GM23338 (cell line): ENCODE measurements at regions not wholly inside any gene's neighbourhood (a gene's known extent, or its start where the extent isn't known, plus 50 kb on each side); places are given as distances from the start of the nearest gene placed in this dataset.

Source experiments
- ATAC-seq: fragments of 200-7000 bp; cut with Tn5 transposase; 3 replicates; pipeline ENCODE4 v1.9.1; 2020
- DNase-seq: peaks from one replicate; pipeline ENCODE4 v3.0.0-alpha.2; 2015; ENCODE audit warnings: low spot score
- H2AFZ ChIP-seq: fragments of 200-600 bp; sonication (generic); 2 replicates; pipeline ENCODE4 v1.8.0; 2016; ENCODE audit warnings: antibody characterized with exemption, mild to moderate bottlenecking, moderate library complexity
- H3F3A ChIP-seq: fragments of 200-600 bp; sonication (generic); replicated peaks from 2 replicates; pipeline ENCODE4 v1.8.0; 2017; ENCODE audit warnings: antibody characterized with exemption, mixed run types, low read depth
- H3K27ac ChIP-seq: fragments of 200-600 bp; sonication (generic); 2 replicates; pipeline ENCODE4 v1.6.1; 2016; ENCODE audit warnings: low read depth
- H3K27me3 ChIP-seq: fragments of 200-600 bp; sonication (generic); 2 replicates; pipeline ENCODE4 v1.8.0; 2016; ENCODE audit warnings: mild to moderate bottlenecking, mixed run types, moderate library complexity; ENCODE audit not compliant: insufficient read depth
- H3K36me3 ChIP-seq: fragments of 200-600 bp; sonication (generic); 2 replicates; pipeline ENCODE4 v1.8.0; 2016; ENCODE audit warnings: mild to moderate bottlenecking; ENCODE audit not compliant: insufficient read depth
- H3K4me1 ChIP-seq: fragments of 200-600 bp; sonication (generic); 2 replicates; pipeline ENCODE4 v1.8.0; 2016; ENCODE audit warnings: mild to moderate bottlenecking, moderate library complexity; ENCODE audit not compliant: insufficient read depth
- H3K4me2 ChIP-seq: fragments of 200-600 bp; sonication (generic); 2 replicates; pipeline ENCODE4 v1.7.1; 2017; ENCODE audit warnings: mixed run types
- H3K4me3 ChIP-seq: fragments of 200-600 bp; sonication (generic); 2 replicates; pipeline ENCODE4 v1.6.1; 2016; ENCODE audit warnings: mixed run types
- H3K79me2 ChIP-seq: fragments of 200-600 bp; sonication (generic); replicated peaks from 2 replicates; pipeline ENCODE4 v1.8.0; 2017; ENCODE audit warnings: mild to moderate bottlenecking; ENCODE audit not compliant: insufficient read depth
- H3K9me2 ChIP-seq: fragments of 200-600 bp; sonication (generic); 2 replicates; pipeline ENCODE4 v1.8.0; 2017; ENCODE audit not compliant: insufficient read depth
- H4K20me1 ChIP-seq: fragments of 200-600 bp; sonication (generic); replicated peaks from 2 replicates; pipeline ENCODE4 v1.8.0; 2017; ENCODE audit warnings: mild to moderate bottlenecking; ENCODE audit not compliant: insufficient read depth
- H3K27ac Mint-ChIP-seq: 2 replicates; pipeline ENCODE4 v1.8.0; 2020; ENCODE audit warnings: inconsistent platforms, mild to moderate bottlenecking, moderate library complexity, mixed read lengths
- H3K27me3 Mint-ChIP-seq: 3 replicates; pipeline ENCODE4 v1.8.0; 2022; ENCODE audit warnings: low read depth, mild to moderate bottlenecking, moderate library complexity, mixed read lengths, inconsistent platforms; ENCODE audit not compliant: insufficient read depth, poor library complexity
- H3K36me3 Mint-ChIP-seq: 3 replicates; pipeline ENCODE4 v1.8.0; 2021; ENCODE audit warnings: low read depth, mild to moderate bottlenecking, inconsistent platforms, moderate library complexity, mixed read lengths
- H3K4me1 Mint-ChIP-seq: 3 replicates; pipeline ENCODE4 v1.8.0; 2020; ENCODE audit warnings: mild to moderate bottlenecking, inconsistent platforms, mixed read lengths
- H3K4me3 Mint-ChIP-seq: 3 replicates; pipeline ENCODE4 v1.8.0; 2021; ENCODE audit warnings: moderate library complexity, mild to moderate bottlenecking, inconsistent platforms, mixed read lengths
- H3K9me3 Mint-ChIP-seq: 3 replicates; pipeline ENCODE4 v1.8.0; 2020; ENCODE audit warnings: moderate library complexity, mild to moderate bottlenecking, inconsistent platforms, mixed read lengths
- EZH2 ChIP-seq: fragments of 200-600 bp; sonication (generic); IDR thresholded peaks from one replicate; pipeline ENCODE4 v1.8.0; 2017; ENCODE audit warnings: antibody characterized with exemption, mild to moderate bottlenecking, low read depth; ENCODE audit not compliant: unreplicated experiment
- EZH2phosphoT487 ChIP-seq: fragments of 200-600 bp; sonication (generic); IDR thresholded peaks from one replicate; pipeline ENCODE4 v1.8.1; 2018; ENCODE audit warnings: antibody characterized with exemption; ENCODE audit not compliant: unreplicated experiment
- JUNB ChIP-seq: IDR thresholded peaks from one replicate; pipeline ENCODE4 v1.6.1; 2016; ENCODE audit warnings: antibody characterized with exemption; ENCODE audit not compliant: unreplicated experiment
- POLR2AphosphoS5 ChIP-seq: IDR thresholded peaks from 2 replicates; pipeline ENCODE4 v1.6.1; 2016; ENCODE audit warnings: antibody characterized with exemption, low read depth
- STAT1 ChIP-seq: IDR thresholded peaks from one replicate; pipeline ENCODE4 v1.6.1; 2016; ENCODE audit warnings: antibody characterized with exemption; ENCODE audit not compliant: unreplicated experiment
- ZNF114 ChIP-seq: fragments of 250-450 bp; sonication (Bioruptor Pico); IDR thresholded peaks from 2 replicates; pipeline ENCODE4 v1.5.0; 2020; ENCODE audit warnings: mild to moderate bottlenecking, moderate library complexity
- ZNF331 ChIP-seq: fragments of 250-450 bp; sonication (Bioruptor Pico); IDR thresholded peaks from 2 replicates; pipeline ENCODE4 v1.5.0; 2020; ENCODE audit warnings: low read depth, mild to moderate bottlenecking, moderate library complexity
- TF ChIP-seq, protein P1 (sequence below): fragments of 250-450 bp; sonication (Bioruptor Pico); IDR thresholded peaks from 2 replicates; pipeline ENCODE4 v1.5.0; 2020; ENCODE audit warnings: mild to moderate bottlenecking, moderate library complexity
- TF ChIP-seq, protein P2 (sequence below): IDR thresholded peaks from one replicate; pipeline ENCODE4 v1.6.1; 2018; ENCODE audit warnings: antibody characterized with exemption; ENCODE audit not compliant: unreplicated experiment

- TF ChIP-seq, protein P1, sequence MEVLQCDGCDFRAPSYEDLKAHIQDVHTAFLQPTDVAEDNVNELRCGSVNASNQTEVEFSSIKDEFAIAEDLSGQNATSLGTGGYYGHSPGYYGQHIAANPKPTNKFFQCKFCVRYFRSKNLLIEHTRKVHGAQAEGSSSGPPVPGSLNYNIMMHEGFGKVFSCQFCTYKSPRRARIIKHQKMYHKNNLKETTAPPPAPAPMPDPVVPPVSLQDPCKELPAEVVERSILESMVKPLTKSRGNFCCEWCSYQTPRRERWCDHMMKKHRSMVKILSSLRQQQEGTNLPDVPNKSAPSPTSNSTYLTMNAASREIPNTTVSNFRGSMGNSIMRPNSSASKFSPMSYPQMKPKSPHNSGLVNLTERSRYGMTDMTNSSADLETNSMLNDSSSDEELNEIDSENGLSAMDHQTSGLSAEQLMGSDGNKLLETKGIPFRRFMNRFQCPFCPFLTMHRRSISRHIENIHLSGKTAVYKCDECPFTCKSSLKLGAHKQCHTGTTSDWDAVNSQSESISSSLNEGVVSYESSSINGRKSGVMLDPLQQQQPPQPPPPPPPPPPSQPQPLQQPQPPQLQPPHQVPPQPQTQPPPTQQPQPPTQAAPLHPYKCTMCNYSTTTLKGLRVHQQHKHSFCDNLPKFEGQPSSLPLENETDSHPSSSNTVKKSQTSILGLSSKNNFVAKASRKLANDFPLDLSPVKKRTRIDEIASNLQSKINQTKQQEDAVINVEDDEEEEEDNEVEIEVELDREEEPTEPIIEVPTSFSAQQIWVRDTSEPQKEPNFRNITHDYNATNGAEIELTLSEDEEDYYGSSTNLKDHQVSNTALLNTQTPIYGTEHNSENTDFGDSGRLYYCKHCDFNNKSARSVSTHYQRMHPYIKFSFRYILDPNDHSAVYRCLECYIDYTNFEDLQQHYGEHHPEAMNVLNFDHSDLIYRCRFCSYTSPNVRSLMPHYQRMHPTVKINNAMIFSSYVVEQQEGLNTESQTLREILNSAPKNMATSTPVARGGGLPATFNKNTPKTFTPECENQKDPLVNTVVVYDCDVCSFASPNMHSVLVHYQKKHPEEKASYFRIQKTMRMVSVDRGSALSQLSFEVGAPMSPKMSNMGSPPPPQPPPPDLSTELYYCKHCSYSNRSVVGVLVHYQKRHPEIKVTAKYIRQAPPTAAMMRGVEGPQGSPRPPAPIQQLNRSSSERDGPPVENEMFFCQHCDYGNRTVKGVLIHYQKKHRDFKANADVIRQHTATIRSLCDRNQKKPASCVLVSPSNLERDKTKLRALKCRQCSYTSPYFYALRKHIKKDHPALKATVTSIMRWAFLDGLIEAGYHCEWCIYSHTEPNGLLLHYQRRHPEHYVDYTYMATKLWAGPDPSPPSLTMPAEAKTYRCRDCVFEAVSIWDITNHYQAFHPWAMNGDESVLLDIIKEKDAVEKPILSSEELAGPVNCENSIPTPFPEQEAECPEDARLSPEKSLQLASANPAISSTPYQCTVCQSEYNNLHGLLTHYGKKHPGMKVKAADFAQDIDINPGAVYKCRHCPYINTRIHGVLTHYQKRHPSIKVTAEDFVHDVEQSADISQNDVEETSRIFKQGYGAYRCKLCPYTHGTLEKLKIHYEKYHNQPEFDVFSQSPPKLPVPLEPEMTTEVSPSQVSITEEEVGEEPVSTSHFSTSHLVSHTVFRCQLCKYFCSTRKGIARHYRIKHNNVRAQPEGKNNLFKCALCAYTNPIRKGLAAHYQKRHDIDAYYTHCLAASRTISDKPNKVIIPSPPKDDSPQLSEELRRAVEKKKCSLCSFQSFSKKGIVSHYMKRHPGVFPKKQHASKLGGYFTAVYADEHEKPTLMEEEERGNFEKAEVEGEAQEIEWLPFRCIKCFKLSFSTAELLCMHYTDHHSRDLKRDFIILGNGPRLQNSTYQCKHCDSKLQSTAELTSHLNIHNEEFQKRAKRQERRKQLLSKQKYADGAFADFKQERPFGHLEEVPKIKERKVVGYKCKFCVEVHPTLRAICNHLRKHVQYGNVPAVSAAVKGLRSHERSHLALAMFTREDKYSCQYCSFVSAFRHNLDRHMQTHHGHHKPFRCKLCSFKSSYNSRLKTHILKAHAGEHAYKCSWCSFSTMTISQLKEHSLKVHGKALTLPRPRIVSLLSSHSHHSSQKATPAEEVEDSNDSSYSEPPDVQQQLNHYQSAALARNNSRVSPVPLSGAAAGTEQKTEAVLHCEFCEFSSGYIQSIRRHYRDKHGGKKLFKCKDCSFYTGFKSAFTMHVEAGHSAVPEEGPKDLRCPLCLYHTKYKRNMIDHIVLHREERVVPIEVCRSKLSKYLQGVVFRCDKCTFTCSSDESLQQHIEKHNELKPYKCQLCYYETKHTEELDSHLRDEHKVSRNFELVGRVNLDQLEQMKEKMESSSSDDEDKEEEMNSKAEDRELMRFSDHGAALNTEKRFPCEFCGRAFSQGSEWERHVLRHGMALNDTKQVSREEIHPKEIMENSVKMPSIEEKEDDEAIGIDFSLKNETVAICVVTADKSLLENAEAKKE = no peak
Measured at GRCh38 chr2:109061736-109062135, 67.3 kb upstream of the SH3RF3 start (continued).

GRCh38 chr2:109060496-109060895, 68.5 kb upstream of the SH3RF3 start:
- Mint-ChIP-seq H3K4me1 (peaks cover 10% of the 10 kb centered on the region; the same call in 2 of the 3 replicates), H3K9me3 (no peaks in the 10 kb centered on the region), H3K27ac (no peak overlapping the region), H3K36me3 (no peaks in the 10 kb centered on the region), H3K4me3 (no peak overlapping the region), H3K27me3 (peaks cover 2% of the 10 kb centered on the region)
- H3K4me3 ChIP-seq = no peak overlapping the region
- no peaks in the 10 kb centered on the region for H3K36me3 ChIP-seq
- H3K9me2 ChIP-seq = no peaks in the 10 kb centered on the region
- no peaks in the 10 kb centered on the region for H4K20me1 ChIP-seq
- no peak overlapping the region for H2AFZ ChIP-seq
- no peaks in the 10 kb centered on the region for H3K4me1 ChIP-seq
- H3F3A ChIP-seq = no peaks in the 10 kb centered on the region
- H3K4me2 ChIP-seq = no peak overlapping the region
- H3K27ac ChIP-seq = no peak overlapping the region
- no peaks in the 10 kb centered on the region for H3K79me2 ChIP-seq
- no peaks in the 10 kb centered on the region for H3K27me3 ChIP-seq
- ATAC-seq (no peak), DNase-seq (no peak)
- TF ChIP-seq ZNF331 (CRISPR knock-in tag) = no peak
- no peak for TF ChIP-seq EZH2
- TF ChIP-seq EZH2phosphoT487 = no peak
- TF ChIP-seq, protein P2, sequence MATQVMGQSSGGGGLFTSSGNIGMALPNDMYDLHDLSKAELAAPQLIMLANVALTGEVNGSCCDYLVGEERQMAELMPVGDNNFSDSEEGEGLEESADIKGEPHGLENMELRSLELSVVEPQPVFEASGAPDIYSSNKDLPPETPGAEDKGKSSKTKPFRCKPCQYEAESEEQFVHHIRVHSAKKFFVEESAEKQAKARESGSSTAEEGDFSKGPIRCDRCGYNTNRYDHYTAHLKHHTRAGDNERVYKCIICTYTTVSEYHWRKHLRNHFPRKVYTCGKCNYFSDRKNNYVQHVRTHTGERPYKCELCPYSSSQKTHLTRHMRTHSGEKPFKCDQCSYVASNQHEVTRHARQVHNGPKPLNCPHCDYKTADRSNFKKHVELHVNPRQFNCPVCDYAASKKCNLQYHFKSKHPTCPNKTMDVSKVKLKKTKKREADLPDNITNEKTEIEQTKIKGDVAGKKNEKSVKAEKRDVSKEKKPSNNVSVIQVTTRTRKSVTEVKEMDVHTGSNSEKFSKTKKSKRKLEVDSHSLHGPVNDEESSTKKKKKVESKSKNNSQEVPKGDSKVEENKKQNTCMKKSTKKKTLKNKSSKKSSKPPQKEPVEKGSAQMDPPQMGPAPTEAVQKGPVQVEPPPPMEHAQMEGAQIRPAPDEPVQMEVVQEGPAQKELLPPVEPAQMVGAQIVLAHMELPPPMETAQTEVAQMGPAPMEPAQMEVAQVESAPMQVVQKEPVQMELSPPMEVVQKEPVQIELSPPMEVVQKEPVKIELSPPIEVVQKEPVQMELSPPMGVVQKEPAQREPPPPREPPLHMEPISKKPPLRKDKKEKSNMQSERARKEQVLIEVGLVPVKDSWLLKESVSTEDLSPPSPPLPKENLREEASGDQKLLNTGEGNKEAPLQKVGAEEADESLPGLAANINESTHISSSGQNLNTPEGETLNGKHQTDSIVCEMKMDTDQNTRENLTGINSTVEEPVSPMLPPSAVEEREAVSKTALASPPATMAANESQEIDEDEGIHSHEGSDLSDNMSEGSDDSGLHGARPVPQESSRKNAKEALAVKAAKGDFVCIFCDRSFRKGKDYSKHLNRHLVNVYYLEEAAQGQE = no peak
- TF ChIP-seq STAT1 = no peak
- no peak for TF ChIP-seq ZNF114 (CRISPR knock-in tag)
- TF ChIP-seq JUNB = no peak
- TF ChIP-seq POLR2AphosphoS5 = no peak
